NOMO-1 (cell line): ENCODE measurements at regions not wholly inside any gene's neighbourhood (a gene's known extent, or its start where the extent isn't known, plus 50 kb on each side); places are given as distances from the start of the nearest gene placed in this dataset.

Experiments used
- DNase-seq, 2 experiments: peaks; one replicate each; lab custom pipeline; 2025; ENCODE audit not compliant: unreplicated experiment in 2 of 2; lab: John Stamatoyannopoulos, UW

GRCh38 chr13:21996049-21996448 is 325.2 kb downstream of the FGF9 start:
- no peak for DNase-seq

DNA sequence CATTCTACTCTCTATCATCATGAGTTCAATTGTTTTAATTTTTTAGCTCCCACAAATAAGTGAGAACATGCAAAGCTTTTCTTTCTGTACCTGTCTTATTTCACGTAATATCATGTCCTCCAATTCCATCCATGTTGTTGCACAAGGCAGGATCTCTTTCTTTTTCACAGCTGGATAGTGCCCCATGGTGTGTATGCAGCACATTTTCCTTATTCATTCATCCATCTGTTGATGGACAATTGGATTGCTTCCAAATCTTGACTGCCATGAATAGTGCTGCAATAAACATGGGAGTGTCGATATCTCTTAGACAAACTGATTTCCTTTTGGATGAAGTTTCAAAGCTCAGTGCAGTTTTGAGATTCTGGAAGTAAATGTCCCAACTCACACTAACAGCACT is 326.9 kb downstream of the FGF9 start:
- no peak for DNase-seq

- no peak for DNase-seq
These were observed 327.6 kb downstream of the FGF9 start for GRCh38 chr13:21998279-21998990.

GRCh38 chr13:21999666-22000065 is 328.8 kb downstream of the FGF9 start:
- no peak for DNase-seq

DNA sequence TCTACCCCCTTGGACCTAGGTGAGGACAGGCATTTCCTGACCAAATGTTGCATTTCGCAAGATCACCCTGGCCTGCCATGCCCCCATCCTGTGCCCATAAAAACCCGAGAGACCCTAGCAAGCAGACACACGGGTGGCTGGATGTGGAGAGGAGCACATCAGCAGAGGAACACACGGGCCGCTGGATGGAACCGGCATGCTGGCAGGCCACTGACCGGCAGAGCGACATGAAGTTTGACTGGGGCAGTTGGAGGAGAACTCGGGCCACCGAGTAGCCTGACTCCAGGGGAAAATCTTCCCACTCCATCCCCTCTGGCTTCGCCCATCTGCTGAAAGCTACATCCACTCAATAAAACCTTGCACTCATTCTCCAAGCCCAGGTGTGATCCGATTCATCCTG is 329.3 kb downstream of the FGF9 start:
- no peak for DNase-seq

DNA sequence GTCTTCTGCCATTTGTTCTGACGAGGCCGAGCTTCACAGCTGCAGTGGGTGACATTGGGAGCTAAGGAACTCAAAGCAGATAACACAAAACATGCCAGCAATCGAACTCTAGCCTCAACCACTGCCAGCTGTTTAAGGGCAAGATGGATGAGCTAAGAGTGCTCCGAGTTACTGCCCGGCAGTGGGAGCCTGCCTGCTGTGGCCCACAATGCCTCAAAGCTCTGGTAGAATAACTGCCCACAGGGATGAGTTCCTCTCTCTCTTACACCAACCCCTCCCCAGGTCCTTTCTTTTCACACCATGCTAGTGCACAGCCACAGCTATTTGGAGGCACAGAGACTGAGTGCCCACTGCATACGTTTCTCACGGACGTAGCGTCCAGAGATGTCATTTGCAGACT is 330.5 kb downstream of the FGF9 start:
- no peak for DNase-seq

- DNase-seq, result no peak
These were observed 332.0 kb downstream of the FGF9 start for GRCh38 chr13:22002893-22003292.

GRCh38 chr13:22009500-22009899 is 338.6 kb downstream of the FGF9 start:
- peak; percentile 68 to 93 for DNase-seq

DNA sequence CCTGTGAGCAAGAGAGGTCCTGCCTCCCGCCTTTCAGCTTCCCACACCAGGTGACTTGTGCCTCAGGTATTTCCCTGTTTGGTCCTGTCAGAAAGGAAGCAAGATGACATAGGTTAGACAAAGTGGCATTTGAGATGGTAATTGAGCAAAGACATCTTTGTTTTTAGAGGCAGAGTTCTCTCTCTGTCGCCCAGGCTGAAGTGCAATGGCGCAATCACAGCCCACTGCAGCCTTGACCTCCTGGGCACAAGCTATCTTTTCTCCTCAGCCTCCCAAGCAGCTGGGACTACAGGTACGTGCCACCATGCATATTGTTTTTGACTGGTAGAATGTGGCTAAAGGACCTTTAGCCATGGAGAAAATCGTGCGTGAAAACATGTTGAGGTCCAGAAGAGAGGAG is 339.1 kb downstream of the FGF9 start:
- DNase-seq, result peak in 1 of 2 experiments; percentile 40

GRCh38 chr13:22012686-22013085 is 341.8 kb downstream of the FGF9 start:
- no peak for DNase-seq

GRCh38 chr13:22014469-22014868 is 343.6 kb downstream of the FGF9 start:
- no peak for DNase-seq

DNA sequence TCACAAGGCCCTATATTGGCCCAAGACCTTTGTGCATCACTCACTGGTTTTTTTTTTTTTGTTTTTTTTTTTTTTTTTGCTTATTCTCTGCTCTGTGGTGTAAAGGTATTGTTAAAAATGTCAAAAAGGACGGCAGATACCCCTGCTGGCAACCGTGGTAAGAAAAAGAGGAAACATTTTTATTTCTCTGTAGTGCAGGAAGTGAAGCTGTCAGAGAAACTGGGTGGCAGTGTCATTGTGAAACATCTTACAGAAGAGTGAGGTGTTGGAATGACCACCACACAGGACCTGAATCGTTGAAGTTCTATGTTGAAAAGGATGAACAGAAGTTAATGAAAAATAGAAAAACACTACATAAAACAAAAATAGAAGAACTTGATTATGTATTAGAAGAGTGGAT is 346.4 kb downstream of the FGF9 start:
- DNase-seq, result peak; percentile 74 to 88

DNA sequence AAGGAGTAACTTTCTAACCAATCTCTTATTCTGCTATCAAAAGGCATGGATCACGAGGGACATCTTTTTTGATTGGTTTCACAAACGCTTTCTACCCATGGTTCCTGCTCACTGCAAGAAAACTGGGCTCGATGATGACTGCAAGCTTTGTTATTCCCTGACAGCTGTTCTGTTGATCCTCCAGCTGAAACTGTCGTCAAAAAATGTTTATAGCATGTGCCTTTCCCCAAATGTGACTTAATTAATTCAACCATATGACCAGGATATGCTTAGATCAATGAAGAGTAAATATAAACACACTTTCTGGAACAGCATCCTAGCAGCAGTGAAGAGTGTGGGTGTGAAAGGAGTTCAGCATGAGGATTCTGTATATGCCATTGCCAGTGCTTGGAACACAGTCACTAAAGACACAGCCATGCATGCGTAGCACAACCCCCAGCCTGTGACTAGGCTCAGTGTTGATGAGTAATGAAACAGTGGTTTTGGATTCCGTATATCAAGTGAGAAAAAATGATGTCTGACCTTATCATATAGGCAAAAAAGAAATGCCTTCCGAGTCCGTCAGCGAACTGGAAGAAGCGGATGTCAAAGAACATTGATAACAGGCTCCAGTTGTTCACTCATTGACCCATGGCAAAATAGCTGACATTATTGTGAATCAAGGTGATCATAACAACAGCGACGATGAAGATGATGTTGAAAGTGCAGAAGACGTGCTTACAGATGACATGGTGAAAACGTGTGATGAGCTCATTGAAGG is 347.4 kb downstream of the FGF9 start:
- no peak for DNase-seq

- no peak for DNase-seq
These were observed 347.9 kb downstream of the FGF9 start for GRCh38 chr13:22018836-22019210.

- no peak for DNase-seq
These were observed 353.6 kb downstream of the FGF9 start for GRCh38 chr13:22024381-22024994.

GRCh38 chr13:22027566-22027965 is 356.7 kb downstream of the FGF9 start:
- DNase-seq, result no peak

- no peak for DNase-seq
These were observed 358.0 kb downstream of the FGF9 start for GRCh38 chr13:22028831-22029230.

DNA sequence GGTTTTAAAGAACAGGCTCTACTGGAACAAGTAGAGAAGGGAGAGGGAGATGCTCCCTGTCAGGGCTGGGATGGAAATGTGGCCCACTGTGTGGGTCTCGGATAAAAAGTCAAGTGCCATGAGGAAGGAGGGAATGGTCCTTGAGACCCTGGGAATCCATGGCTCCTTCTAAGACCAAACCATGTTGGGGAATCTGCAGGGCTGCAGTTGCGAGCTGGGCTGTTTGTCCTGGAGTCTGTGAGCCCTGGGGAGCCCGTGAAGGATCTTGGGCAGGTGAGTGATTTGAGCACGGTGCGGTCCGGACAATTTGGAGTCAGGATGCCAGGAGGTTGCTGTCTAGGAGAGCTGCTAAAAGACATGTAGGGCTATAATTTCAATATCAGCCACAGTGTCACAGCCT is 359.4 kb downstream of the FGF9 start:
- no peak for DNase-seq

DNA sequence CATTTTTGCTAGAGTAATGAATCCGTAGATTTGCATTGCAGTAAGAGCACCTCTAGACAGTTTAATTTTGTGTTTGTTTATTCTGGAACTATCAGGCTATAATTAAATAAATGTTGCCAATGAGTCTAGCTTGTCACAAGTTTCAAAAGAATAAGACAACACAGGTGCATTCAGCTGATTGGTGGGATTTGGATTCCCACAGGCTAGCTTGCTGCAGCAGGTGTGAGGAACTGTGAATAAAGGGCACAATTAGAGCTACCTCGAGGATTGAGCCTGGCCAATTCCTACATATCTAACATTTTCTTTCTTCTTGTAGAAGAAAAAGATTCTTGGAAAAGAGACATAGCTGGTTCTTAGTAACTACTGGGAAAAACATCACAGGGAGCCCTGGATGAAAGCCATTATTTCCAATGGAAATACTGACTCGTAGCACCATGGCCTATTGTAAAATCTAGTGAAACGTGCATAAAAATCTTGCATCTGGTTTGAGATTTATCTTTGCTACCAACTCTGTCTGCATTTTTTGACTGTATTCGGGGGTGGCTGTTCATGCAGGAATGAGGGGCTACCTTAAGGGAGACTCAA is 360.9 kb downstream of the FGF9 start:
- DNase-seq, result no peak

GRCh38 chr13:22032905-22033304 is 362.0 kb downstream of the FGF9 start:
- no peak for DNase-seq

DNA sequence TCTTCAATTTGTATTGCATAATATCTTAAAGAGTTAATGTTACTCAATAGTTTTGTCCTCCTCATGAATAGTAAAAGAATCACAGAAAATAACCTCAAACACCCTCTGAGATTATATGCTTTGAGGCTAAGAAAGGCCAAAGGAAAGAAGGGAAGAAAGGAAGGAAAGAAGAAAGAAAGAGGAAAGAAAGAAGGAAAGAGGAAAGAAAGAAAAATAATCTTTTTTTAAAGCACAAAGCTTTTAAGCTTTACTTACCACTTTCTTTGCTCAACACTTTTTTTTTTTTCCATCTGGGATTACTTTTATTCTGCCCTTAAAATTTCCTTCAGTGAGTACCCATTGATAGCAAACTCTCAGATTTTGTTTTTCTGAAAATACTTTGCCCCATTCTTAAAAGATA is 369.1 kb downstream of the FGF9 start:
- DNase-seq, result no peak
